ENCODE measurements at regions not wholly inside any gene's neighbourhood (a gene's known extent, or its start where the extent isn't known, plus 50 kb on each side); places are given as distances from the start of the nearest gene placed in this dataset.
"Not testable (repeated sequence)": the region's sequence is repeated elsewhere in the genome, so short reads cannot be mapped to it uniquely, and the experiment has no call there.

DNA sequence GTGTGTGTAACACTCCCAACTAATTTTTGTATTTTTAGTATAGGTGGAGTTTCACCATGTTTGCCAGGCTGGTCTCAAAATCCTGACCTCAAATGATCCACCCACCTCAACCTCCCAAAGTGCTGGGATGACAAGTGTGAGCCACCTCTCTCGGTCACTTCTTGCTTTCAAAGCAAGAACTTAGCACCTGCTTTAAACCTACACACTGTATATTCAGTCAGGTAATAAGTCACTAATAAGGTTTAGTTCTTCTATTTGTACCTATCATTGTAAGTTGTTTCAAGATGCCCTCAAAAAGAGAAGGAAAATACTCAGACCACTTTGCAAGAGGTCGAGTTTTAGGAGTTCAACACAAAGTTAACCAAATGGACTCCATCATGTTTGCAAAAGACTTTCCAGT is 431.3 kb downstream of the MRPL39 start:
- DNase-seq (ENCODE audit: low read depth in 2 of 3, low spot score in 2 of 3) = no peak

DNA sequence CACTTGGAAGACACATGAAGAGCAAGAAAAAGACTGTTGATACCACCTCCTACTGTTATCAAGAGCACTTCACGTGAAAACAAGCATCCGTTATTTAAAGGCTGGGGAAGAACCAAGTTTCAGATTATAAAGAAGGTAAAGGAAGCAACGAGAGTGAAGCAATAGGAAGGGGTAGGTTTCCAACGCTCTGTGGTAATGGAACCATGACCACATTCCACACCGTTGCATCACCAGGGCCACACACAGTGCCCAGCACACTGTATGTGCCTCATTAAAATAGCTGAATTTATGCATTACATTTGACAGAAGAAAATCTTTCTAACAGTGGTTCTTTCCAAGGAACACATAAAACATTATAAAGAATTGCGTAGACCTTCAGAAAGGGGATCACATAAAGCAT is 435.8 kb downstream of the MRPL39 start:
- DNase-seq (ENCODE audit: low read depth in 2 of 3, low spot score in 2 of 3) = no peak

DNA sequence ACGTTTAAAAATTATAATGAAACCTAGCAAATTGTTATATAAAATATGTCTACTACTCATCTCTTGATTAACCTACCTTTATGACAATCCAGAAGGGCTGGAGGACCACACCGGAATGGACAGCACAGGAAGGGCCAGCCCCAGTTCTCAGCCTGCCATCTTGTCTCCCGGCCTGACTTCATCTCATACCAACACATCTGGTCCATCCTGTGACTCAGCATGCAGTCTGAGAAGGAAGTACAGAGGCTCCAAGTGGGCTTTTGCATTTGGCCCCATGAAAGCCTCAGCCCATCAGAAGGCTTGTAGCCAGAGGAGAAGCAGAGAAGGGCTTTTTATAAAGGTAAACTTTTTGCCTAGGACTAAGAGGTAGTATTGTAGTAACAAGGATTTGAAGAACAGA is 436.6 kb downstream of the MRPL39 start:
- no peak for DNase-seq (ENCODE audit: low read depth in 2 of 3, low spot score in 2 of 3)

DNA sequence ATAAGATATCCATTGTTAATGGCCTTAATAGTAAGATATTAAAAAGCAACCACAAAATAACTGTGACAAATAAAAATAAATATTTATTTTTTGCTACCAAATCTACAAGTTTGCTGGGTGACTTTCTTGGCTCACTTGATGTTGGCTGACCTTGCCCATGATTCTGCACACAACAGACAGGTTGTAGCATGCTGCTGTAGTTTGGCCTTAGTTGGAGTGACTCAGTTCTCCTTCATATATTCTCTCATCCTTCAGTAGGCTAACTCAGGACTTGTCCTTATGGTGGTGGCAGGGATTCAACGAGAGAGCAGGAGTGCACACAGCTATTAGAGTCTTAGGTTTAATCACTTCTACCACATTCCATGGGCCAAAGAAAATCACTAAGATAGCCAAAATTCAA is 437.9 kb downstream of the MRPL39 start:
- DNase-seq (ENCODE audit: low read depth in 2 of 3, low spot score in 2 of 3) = no peak

DNA sequence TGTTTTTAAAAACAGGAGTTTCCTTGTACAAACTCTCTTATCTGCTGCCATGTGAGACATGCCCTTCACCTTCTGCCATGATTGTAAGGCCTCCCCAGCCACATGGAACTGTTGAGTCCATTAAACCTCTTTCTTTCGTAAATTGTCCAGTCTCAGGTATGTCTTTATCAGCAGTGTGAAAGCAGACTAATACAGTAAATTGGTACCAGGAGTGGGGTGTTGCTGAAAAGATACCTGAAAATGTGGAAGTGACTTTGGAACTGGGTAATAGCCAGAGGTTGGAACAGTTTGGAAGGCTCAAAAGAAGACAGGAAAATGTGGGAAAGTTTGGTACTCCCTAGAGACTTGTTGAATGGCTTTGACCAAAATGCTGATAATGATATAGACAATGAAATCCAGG is 440.4 kb downstream of the MRPL39 start:
- not testable (repeated sequence) for DNase-seq (ENCODE audit: low read depth in 2 of 3, low spot score in 2 of 3)

DNA sequence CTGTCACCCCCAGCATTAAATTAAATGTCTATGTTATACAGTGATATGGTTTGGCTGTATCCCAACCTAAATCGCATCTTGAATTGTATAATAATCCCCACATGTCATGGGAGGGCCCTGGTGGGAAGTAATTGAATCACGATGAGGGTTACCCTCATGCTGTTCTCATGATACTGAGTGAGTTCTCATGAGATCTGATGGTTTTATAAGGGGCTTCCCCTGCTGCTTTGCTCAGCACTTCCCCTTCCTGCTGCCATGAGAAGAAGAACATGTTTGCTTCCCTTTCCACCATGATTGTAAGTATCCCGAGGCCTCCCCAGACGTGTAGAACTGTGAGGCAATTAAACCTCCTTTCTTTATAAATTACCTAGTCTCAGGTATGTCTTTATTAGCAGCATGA is 445.7 kb downstream of the MRPL39 start:
- no peak for DNase-seq (ENCODE audit: low read depth in 2 of 3, low spot score in 2 of 3)

DNA sequence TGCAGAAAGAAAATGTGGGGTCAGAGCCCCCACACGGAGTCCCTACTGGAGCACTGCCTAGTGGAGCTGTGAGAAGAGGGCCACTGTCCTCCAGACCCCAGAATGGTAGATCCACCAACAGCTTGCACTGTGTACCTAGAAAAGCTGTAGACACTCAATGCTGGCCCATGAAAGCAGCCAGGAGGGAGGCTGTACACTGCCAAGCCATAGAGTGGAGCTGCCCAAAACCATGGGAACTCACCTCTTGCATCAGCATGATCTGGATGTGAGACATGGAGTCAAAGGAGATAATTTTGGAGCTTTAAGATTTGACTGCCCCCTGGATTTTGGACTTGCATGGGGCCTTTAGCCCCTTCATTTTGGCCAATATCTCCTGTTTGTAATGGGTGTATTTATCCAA is 452.3 kb downstream of the MRPL39 start:
- not testable (repeated sequence) for DNase-seq (ENCODE audit: low read depth in 2 of 3, low spot score in 2 of 3)

DNA sequence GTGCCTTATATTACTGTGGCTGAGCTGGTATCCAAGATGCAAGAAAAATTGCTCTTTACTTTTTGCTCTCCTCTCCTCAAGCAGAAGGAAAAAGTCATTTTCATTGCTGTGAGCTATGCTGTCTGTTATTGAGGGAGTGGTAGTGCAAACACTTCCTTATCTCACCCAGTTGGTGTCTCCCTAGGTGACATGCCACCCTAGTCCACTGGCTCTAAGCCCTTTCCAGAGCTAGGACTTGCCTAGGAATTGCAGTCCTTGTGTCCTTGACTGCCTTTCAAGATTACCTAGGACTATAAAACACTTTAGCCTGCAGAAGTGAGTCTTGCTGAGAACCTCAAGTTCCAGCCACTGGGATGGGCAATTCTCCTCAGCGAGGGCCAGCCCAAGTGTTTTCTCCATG is 458.3 kb downstream of the MRPL39 start:
- no peak for DNase-seq (ENCODE audit: low read depth in 2 of 3, low spot score in 2 of 3)

DNA sequence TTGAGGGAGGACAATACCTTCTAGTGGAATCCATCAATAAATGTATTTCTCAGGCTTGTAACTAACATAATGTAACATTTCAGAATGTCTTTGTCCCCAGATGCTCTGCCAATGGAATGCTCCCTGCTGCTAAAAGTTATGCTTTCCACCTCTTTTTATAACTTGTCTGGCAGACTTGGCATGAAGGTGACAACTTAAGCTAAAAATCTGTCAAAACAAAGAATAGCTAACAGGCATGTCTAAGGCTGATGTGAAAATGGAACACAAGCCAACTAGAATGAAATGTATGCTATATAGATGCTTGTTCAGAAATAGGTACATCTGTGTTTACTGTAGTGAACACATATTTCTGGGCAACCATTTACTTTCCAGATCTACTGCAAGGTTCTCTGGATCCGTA is 467.9 kb downstream of the MRPL39 start:
- no peak for DNase-seq (ENCODE audit: low read depth in 2 of 3, low spot score in 2 of 3)

DNA sequence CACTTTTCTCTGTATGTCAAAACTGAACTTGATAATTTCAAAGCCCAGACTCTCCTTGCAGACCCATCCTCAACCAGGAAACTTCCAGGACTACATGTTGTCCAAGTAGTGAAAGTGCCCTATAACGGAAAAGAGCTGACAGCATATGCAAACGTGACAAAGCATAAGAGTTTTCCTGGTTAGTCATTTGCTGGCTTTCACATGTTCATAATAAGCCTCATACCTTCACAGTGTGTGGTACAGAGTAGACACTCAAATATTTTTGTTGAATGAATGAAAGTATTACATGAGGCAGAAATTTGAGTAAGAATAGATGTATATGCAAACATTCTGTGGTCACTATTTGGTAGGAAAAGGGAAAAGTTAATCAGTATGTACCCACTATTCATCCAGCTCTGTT is 473.3 kb downstream of the MRPL39 start:
- no peak for DNase-seq (ENCODE audit: low read depth in 2 of 3, low spot score in 2 of 3)

DNA sequence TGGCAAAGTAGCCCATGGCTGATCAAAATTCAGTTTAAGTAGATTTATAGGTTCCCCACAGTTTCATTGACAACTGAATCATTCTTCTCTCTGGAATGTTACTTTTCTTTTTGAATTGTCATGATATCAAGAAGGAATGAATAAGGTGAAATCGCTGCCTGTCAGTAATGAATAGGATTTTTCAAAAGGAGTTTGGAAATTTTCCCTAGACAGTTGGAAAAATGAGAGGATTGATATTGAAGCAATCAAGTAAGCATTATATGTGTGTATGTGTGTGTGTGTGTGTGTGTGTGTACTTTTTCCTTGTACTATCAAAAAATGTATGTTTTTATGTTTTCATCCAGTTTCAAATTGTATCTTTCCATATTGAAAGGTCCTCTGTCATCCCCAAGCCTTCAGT is 479.5 kb downstream of the MRPL39 start:
- DNase-seq (ENCODE audit: low read depth in 2 of 3, low spot score in 2 of 3) = no peak

DNA sequence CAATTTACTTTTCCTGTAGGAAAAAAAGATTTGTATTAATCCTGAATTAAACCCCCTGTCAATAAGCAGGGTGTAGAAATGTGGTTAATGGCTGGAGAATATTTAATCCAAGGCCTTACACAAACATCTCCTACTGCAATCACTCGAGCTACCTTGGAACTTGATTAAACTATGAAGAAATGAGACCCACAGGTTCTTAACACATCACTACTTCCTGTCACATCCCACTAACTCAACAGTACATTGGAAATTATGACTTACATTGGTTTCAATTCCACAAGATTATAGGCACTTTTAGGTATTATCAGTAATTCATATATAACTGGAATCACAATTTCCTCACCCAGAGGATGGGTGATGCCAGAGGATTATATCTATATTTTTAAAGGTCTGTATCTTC is 480.3 kb downstream of the MRPL39 start:
- DNase-seq (ENCODE audit: low read depth in 2 of 3, low spot score in 2 of 3) = no peak

DNA sequence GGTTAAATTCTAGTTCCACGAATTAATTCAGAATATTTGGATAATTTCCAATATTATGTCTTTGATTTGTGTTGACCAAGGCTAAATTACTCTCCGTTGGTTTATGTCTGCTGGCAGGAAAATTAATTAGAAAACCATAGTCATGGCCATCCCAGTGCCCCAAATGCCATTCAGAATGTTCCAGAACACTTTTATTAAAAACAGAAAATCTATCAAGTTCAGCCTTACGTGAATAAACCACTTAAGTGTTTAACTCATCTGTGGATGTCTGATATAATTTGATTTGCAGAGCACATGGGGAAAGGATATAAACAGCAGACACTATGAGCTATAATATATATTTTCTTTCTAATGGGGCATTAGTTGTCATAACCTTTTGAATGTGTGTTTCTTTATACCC is 480.7 kb downstream of the MRPL39 start:
- DNase-seq (ENCODE audit: low read depth in 2 of 3, low spot score in 2 of 3) = no peak

DNA sequence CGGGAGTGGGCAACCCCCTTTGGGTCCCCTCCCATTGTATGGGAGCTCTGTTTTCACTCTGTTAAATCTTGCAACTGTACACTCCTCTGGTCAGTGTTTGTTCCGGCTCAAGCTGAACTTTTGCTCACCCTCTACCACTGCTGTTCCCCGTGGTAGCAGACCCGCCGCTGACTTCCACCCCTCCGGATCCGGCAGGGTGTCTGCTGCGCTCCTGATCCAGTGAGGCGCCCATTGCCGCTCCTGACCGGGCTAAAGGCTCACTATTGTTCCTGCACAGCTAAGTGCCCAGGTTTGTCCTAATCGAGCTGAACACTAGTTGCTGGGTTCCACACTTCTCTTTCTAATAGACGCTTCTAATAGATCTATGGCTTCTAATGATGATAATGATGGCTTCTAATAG is 488.6 kb downstream of the MRPL39 start:
- DNase-seq (ENCODE audit: low read depth in 2 of 3, low spot score in 2 of 3) = no peak

DNA sequence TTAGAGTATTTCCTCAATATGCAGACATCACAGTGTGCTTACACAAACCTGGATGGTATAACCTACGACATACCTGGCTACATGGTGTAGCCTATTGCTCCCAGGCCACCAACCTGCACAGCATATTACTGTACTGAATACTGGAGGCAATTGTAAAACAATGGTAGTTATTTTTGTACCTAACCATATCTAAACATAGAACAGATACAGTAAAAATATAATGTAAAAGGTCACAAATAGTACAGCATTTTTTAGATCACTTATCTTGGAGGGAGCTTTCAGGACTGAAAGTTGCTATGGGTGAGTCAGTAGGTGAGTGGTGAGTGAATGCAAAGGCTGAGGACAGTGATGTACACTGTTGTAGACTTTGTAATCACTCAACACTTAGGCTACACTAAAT is 492.3 kb downstream of the MRPL39 start:
- DNase-seq (ENCODE audit: low read depth in 2 of 3, low spot score in 2 of 3) = no peak

DNA sequence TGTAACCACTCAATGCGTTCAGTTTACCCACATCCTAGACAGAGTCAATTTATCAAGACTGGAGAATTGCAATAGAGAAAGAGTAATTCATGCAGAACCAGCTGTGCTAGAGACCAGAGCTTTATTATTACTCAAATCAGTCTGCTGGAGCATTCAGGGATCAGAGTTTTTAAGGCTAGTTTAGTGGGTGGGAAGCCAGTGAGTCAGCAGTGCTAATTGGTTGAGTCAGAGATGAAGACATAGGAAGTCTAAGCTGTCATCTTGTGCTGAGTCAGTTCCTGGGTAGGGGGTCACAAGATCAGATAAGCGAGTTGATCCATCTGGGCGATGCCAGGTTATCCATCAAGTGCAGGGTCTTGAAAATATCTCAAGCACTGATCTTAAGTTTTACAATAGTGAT is 499.6 kb downstream of the MRPL39 start:
- DNase-seq (ENCODE audit: low read depth in 2 of 3, low spot score in 2 of 3) = no peak

DNA sequence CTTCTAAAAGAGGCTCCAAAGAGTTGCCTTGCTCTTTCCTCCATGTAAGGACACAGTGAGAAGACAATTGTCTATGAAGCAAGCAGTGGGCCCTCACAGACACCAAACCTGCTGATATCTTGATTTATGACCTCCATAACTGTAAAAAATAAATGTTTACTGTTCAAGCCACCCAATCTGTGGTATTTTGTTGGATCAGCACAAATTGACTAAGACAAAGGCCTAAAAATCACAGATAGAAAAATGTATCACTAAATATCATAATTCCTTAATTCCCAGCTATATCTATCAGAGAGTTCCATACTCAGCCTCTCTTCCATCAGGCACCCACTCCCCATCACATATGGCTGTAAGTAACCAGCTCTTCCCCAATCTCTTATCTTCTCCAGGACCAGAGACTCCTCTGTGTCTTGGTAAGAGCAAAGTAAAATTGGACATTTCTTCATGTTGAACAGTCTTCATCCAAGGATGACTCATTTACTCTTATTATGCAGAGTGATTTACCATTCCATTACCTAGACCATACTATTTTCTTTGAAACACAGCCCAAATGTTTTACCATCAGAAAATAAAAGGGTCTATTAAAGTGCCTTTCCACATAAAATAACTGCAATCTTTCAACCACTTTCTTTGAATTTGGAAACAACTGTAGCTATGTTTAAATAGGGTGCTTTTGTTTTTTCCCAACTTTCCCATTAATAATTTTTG is 503.6 kb downstream of the MRPL39 start:
- DNase-seq (ENCODE audit: low read depth in 2 of 3, low spot score in 2 of 3) = no peak

DNA sequence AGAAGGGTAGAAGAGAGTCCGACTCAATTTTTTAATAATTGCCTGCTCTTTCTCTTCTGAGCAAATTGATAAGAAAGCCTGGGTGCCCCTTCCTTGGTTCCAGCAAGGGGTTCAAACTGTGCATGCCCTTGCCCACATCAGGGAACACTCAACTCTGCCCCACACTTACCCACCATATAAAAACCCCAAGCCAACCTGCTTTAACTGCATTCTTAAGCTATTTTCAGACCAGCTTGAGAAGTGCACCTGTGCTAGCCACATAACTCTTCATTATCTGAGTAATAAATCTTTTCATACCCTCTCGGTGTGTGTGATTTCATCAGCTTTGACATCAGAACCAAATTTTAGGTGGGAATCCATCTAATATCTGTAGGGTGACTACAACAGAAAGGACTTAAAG is 509.6 kb downstream of the MRPL39 start:
- DNase-seq (ENCODE audit: low read depth in 2 of 3, low spot score in 2 of 3) = no peak

DNA sequence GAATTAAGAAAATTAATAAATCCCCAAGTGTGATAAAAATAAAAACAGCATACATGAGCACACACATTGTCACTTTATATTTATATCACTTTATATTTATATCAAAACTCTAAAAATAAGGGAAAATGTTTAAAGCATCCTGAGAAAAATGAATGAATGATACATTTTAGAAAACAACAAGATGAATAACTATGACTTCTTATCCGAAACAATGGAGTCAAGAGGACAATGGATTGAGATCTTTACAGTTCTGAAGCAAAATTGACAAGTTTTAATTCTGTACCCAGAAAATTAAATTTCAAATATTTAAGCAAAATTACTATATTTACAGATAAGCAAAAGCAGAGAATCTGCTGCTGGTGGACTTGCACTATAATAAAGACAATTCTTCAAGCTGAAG is 512.6 kb downstream of the MRPL39 start:
- DNase-seq (ENCODE audit: low read depth in 2 of 3, low spot score in 2 of 3) = no peak

DNA sequence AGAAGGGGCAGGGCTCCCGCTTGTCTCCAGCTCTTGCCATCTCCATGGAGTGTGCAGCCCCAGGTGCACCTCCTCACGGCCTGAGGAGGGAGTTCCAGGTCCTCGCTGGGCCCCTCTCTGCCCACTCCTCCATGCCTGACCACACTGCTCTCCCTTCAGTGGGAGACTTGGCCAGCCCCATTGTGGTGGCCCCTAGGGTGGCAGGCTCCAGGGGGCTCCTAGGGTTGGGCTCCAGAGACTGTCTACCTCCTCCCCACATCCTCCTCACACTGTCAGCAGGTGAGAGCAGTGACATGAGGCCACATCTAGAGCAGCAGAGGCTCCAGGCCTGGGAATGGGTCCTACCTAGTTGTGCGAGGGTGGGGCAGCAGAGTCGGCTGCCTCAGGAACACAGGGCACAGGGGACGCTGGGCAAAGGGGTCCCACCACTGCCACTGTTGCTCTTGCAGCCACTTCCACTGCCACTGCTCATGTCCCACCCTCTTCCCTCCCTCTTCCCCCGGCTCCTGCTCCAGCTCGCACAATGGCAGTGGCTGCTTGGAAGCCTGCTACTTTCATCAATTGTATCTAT is 514.8 kb downstream of the MRPL39 start:
- DNase-seq (ENCODE audit: low read depth in 2 of 3, low spot score in 2 of 3) = no peak

DNA sequence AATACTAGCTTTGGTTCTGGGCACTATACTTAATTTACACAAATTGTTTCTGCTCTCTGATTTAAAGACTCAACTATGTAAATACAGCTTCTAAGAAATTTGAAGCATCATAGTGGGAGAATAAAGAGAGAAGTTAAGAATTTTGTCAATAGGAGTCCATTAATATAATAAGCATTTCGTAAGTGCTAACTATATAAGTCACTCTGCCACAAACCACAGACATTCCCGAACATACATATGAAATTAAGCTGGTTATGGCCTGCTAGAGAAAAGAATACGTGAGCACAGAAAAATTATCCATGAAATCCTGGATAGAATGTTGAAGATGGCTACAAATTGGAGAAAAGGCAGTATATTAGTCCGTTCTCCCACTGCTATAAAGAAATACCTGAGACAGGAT is 526.2 kb downstream of the MRPL39 start:
- DNase-seq (ENCODE audit: low read depth in 2 of 3, low spot score in 2 of 3) = no peak

DNA sequence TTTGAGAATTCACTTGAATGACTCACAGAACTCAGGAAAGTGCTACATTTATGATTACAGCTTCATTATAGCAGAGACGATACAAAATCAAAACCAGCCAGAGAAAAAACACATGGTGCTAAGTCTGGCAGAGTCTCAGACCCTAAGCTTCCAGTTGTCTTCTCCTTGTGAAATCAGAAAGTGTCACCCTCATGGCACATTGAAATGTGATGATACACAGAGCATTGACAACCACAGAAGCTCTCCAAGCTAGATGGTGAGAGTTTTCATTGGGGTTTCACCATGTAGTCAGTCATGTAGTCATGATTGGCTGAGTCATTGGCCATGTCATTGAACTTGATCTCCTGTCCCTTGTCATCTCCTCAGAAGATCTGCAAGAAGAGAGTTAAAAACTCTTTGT is 526.6 kb downstream of the MRPL39 start:
- DNase-seq (ENCODE audit: low read depth in 2 of 3, low spot score in 2 of 3) = no peak

DNA sequence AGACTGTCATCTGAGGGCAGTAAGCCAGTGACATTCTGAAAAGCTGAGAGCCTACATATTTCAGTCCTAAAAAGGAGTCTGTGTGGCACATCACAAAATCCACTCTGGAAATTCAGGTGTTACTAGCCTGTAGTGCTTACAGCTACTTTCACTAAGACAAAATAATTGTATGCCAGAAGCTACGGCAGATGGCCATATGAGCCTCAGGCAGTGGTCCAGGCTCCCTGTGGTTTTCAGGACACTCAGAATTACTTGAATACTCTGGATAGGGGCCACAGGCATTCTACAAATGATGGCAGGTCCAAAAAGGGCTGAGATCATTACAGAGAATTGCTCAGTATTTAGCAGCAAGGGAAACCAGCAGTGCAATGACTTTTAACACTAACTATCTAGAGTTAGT is 527.1 kb downstream of the MRPL39 start:
- DNase-seq (ENCODE audit: low read depth in 2 of 3, low spot score in 2 of 3) = no peak
